Thoracic aorta (tissue), 2 donors: ENCODE measurements at regions not wholly inside any gene's neighbourhood (a gene's known extent, or its start where the extent isn't known, plus 50 kb on each side); places are given as distances from the start of the nearest gene placed in this dataset.

ENCODE experiments used
- ATAC-seq: fragments of 150-250 bp; one replicate; pipeline ENCODE4 v1.8.0; 2017; ENCODE audit warnings: low read depth; ENCODE audit not compliant: insufficient number of reproducible peaks, low FRiP score
- DNase-seq: peaks from one replicate; pipeline ENCODE4 v3.0.0-alpha.2; 2020; ENCODE audit warnings: low spot score
- H3K27ac ChIP-seq, 2 donors: fragments of 200-600 bp; sonication (generic); 1 replicate in 1 of 2; 2 replicates in 1 of 2; pipeline ENCODE4 v1.5.1; 2016; ENCODE audit warnings: mild to moderate bottlenecking in 2 of 2, moderate library complexity in 2 of 2
- H3K27me3 ChIP-seq: fragments of 200-600 bp; sonication (generic); replicated peaks from 2 replicates; pipeline ENCODE4 v1.6.0; 2016; ENCODE audit warnings: mild to moderate bottlenecking; ENCODE audit not compliant: insufficient read depth
- H3K36me3 ChIP-seq: fragments of 200-600 bp; sonication (generic); one replicate; pipeline ENCODE4 v1.5.1; 2016
- H3K4me1 ChIP-seq, 2 donors: fragments of 200-600 bp; sonication (generic); 1 replicate in 1 of 2; 2 replicates in 1 of 2; pipeline versions ENCODE4 v1.5.1 to v1.6.0; 2016; ENCODE audit warnings: low read depth in 2 of 2, mild to moderate bottlenecking in 1 of 2; ENCODE audit not compliant: control insufficient read depth in 1 of 2
- H3K4me3 ChIP-seq: fragments of 200-600 bp; sonication (generic); 2 replicates; pipeline ENCODE4 v1.5.1; 2016; ENCODE audit warnings: mild to moderate bottlenecking
- H3K9me3 ChIP-seq: fragments of 200-600 bp; sonication (generic); 2 replicates; pipeline ENCODE4 v1.5.1; 2016
- TF ChIP-seq, protein P1 (sequence below): fragments of 200-600 bp; sonication (generic); IDR thresholded peaks from one replicate; pipeline ENCODE4 v1.5.1; 2019; ENCODE audit warnings: antibody characterized with exemption

- no peaks in the 10 kb centered on the region for H3K4me1 ChIP-seq
- ATAC-seq (no peak), DNase-seq (no peak)
- no peaks in the 10 kb centered on the region for H3K27me3 ChIP-seq
- TF ChIP-seq, protein P1, sequence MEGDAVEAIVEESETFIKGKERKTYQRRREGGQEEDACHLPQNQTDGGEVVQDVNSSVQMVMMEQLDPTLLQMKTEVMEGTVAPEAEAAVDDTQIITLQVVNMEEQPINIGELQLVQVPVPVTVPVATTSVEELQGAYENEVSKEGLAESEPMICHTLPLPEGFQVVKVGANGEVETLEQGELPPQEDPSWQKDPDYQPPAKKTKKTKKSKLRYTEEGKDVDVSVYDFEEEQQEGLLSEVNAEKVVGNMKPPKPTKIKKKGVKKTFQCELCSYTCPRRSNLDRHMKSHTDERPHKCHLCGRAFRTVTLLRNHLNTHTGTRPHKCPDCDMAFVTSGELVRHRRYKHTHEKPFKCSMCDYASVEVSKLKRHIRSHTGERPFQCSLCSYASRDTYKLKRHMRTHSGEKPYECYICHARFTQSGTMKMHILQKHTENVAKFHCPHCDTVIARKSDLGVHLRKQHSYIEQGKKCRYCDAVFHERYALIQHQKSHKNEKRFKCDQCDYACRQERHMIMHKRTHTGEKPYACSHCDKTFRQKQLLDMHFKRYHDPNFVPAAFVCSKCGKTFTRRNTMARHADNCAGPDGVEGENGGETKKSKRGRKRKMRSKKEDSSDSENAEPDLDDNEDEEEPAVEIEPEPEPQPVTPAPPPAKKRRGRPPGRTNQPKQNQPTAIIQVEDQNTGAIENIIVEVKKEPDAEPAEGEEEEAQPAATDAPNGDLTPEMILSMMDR, result no peak
- H3K36me3 ChIP-seq, result no peaks in the 10 kb centered on the region
- H3K4me3 ChIP-seq, result no peak overlapping the region
- H3K27ac ChIP-seq, result no peak overlapping the region
- H3K9me3 ChIP-seq, result no peaks in the 10 kb centered on the region
Measured at GRCh38 chr17:53191878-53192277, 630.8 kb upstream of the KIF2B start.

- Histone ChIP-seq H3K4me1 (no peaks in the 10 kb centered on the region), H3K9me3 (no peaks in the 10 kb centered on the region), H3K27ac (no peak overlapping the region), H3K27me3 (no peaks in the 10 kb centered on the region), H3K36me3 (no peaks in the 10 kb centered on the region), H3K4me3 (no peak overlapping the region)
- ATAC-seq (no peak), DNase-seq (no peak)
- TF ChIP-seq, protein P1, result no peak
Measured at GRCh38 chr17:53186001-53186400, 636.7 kb upstream of the KIF2B start.

DNA sequence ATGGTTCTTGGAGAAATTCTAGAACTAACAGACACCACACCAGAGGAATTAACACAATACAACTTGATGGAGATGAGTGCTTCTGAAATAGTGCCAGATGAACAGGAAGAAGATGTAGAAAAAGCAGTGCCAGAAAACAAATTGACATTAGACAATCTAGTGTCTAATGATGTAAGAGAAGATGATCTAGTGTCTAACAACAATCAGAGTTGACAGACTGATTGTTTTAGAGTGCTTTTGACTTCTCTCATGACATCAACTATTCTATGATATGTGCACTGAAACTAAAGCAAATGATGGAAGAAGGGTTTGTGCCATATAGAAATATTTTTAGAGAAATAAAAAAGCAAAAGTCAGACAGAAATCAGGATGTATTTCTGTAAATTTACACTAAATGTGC is 646.1 kb upstream of the KIF2B start:
- H3K27me3 ChIP-seq, result no peaks in the 10 kb centered on the region
- H3K9me3 ChIP-seq, result no peaks in the 10 kb centered on the region
- ATAC-seq (no peak), DNase-seq (no peak)
- TF ChIP-seq, protein P1, result no peak
- H3K4me3 ChIP-seq, result no peak overlapping the region
- no peaks in the 10 kb centered on the region for H3K36me3 ChIP-seq
- H3K27ac ChIP-seq, result no peak overlapping the region
- H3K4me1 ChIP-seq, result no peaks in the 10 kb centered on the region

DNA sequence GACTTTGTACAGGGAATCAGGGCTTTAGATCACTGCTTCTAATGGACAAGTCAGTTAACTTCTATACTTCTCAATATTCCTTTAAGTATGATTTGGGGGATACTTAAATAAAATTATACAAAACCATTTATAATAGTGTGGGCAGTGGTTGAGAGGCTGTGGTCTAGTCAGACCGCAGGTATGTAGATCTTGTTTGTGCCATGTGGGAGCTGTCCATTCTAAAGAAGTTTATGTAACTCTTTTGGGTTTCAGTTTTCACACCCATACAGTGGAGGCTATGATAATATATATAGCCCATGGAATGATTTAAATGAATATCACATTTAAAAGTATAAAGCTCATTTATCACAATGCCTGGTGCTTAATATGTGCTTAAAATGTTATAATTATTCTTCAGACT is 654.3 kb upstream of the KIF2B start:
- ATAC-seq, result no peak
- no peaks in the 10 kb centered on the region for H3K27me3 ChIP-seq

GRCh38 chr17:53166731-53167130 is 656.0 kb upstream of the KIF2B start:
- DNase-seq (no peak), ATAC-seq (no peak)
- no peak overlapping the region for H3K4me3 ChIP-seq
- H3K36me3 ChIP-seq, result no peaks in the 10 kb centered on the region
- no peak overlapping the region for H3K27ac ChIP-seq
- no peaks in the 10 kb centered on the region for H3K9me3 ChIP-seq
- H3K27me3 ChIP-seq, result no peaks in the 10 kb centered on the region
- H3K4me1 ChIP-seq, result no peaks in the 10 kb centered on the region
- TF ChIP-seq, protein P1, result no peak

More for the DNA sequence above, 654.3 kb upstream of the KIF2B start:
- Histone ChIP-seq H3K9me3 (no peaks in the 10 kb centered on the region), H3K4me1 (no peaks in the 10 kb centered on the region), H3K36me3 (no peaks in the 10 kb centered on the region), H3K4me3 (no peak overlapping the region), H3K27ac (no peak overlapping the region)
- TF ChIP-seq, protein P1, result no peak
- no peak for DNase-seq
